Activated naive CD4-positive, alpha-beta T cell treated with anti-CD3 and anti-CD28 coated beads, Interleukin-2, amount 10 ng/mL, durations not matched to agents 7 days and 5 days (primary cell): ENCODE measurements at regions not wholly inside any gene's neighbourhood (a gene's known extent, or its start where the extent isn't known, plus 50 kb on each side); places are given as distances from the start of the nearest gene placed in this dataset.

Experiments used
- CTCF ChIA-PET: fragments of 350-600 bp; sonication (Branson Sonifier 250); formaldehyde crosslinking; loops from one replicate; lab custom pipeline; 2021; ENCODE audit warnings: antibody characterized with exemption; lab: Charles Lee
- DNase-seq: peaks from one replicate; pipeline ENCODE4 v3.0.0-alpha.2; 2020
- H3K27ac Mint-ChIP-seq: one replicate; pipeline ENCODE4 v1.8.0; 2021; ENCODE audit warnings: mild to moderate bottlenecking, moderate library complexity, mixed read lengths
- H3K27me3 Mint-ChIP-seq: one replicate; pipeline ENCODE4 v1.8.0; 2021; ENCODE audit warnings: mild to moderate bottlenecking, mixed read lengths
- H3K36me3 Mint-ChIP-seq: one replicate; pipeline ENCODE4 v1.8.0; 2021; ENCODE audit warnings: mixed read lengths
- H3K4me1 Mint-ChIP-seq: one replicate; pipeline ENCODE4 v1.8.0; 2021; ENCODE audit warnings: mixed read lengths
- H3K4me3 Mint-ChIP-seq: one replicate; pipeline ENCODE4 v1.8.0; 2021; ENCODE audit warnings: mild to moderate bottlenecking, moderate library complexity, mixed read lengths
- H3K9me3 Mint-ChIP-seq: one replicate; pipeline ENCODE4 v1.8.0; 2021; ENCODE audit warnings: mixed read lengths

DNA sequence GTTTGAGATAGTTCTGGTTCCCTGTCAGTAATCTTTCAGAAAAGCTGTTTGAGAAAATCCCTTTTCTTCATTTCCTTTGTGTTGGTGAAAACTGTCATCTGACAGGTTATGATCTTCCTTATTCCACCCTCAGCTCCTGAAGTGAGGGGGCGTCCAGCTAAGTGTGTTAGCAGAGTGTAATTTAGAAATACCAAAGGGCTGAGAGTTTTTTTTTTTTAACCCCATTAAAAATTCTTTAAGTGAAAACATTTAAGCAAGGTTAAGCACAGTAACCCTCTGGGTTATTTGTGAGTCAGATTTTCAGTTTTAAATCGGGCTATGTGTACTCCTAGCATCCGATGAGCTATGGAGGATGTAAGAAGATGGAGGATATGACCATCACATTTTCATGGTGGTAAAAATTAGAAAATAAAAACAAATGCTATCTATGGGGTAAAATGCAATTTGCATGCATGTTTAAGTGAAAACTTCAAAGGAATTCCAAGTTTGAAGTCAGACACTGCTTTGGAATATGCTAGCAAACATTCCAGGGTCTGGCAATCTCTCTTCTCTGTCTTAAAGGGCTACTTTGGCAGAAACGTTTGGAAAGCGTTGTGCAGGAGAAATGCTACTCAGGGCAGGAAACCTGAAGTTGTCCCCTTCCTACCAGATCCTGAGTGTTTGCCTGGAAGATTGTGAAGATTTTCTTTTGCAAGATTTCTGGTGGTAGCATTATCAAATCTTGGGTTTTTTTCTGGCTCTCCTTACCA, 197.0 kb upstream of the PRICKLE1 start:
- H3K9me3 Mint-ChIP-seq: no peaks in the 10 kb centered on the region
- no peaks in the 10 kb centered on the region for H3K27me3 Mint-ChIP-seq
- H3K27ac Mint-ChIP-seq: no peak overlapping the region
- no peak overlapping the region for H3K4me3 Mint-ChIP-seq
- no peaks in the 10 kb centered on the region for H3K36me3 Mint-ChIP-seq
- CTCF ChIA-PET: interaction anchor here (0.5 kb wide), 1 partner anchor 1827 kb away, joined by 4 read pairs; no protein-coding TSS in a partner anchor
- no peak for DNase-seq
- H3K4me1 Mint-ChIP-seq: no peaks in the 10 kb centered on the region

DNA sequence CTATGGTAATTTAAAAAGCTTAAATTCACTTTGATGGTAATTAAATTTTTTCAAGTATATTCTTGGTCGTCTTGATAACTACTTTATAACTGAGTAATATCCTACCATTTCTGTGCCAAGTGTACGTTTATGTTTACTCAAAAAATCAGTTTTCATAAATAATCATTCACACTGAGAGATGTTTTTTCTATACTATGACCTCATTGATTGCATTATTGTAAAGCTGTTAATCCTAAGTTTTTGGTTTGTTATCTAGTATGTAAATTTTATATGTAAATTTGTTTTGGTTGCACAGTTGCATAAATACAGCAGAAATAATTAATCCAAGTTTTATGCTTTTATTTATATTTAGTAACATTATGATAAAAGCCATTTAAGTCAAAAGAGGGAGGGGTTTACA, 196.4 kb upstream of the PRICKLE1 start:
- Mint-ChIP-seq H3K27me3 (no peaks in the 10 kb centered on the region), H3K4me3 (no peak overlapping the region), H3K36me3 (no peaks in the 10 kb centered on the region), H3K27ac (no peak overlapping the region), H3K9me3 (no peaks in the 10 kb centered on the region), H3K4me1 (no peaks in the 10 kb centered on the region)
- CTCF ChIA-PET: no interaction called here
- no peak for DNase-seq

DNA sequence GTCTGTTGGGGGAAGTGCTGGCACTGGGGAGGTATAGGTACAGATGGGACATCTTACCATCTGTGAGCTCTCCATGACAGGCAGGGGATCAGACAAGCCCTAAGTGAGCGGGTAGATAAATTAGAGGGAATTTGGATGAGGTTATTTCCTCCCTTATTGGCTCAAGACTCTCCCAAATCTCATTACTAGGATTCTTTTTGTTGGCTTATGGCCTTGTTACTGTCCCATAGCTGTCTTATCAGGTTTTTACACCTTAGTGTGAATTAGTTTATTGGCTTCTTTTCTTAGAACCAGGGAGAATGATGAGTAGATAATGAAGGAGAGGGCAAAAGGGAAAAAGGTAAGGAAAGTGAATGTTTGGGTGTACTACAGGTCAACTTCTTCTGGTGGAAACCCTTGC, 191.1 kb upstream of the PRICKLE1 start:
- H3K27ac Mint-ChIP-seq: no peak overlapping the region
- no peaks in the 10 kb centered on the region for H3K4me1 Mint-ChIP-seq
- H3K4me3 Mint-ChIP-seq: no peak overlapping the region
- no peaks in the 10 kb centered on the region for H3K27me3 Mint-ChIP-seq
- no peak for DNase-seq
- H3K36me3 Mint-ChIP-seq: no peaks in the 10 kb centered on the region
- H3K9me3 Mint-ChIP-seq: no peaks in the 10 kb centered on the region
- CTCF ChIA-PET: no interaction called here

DNA sequence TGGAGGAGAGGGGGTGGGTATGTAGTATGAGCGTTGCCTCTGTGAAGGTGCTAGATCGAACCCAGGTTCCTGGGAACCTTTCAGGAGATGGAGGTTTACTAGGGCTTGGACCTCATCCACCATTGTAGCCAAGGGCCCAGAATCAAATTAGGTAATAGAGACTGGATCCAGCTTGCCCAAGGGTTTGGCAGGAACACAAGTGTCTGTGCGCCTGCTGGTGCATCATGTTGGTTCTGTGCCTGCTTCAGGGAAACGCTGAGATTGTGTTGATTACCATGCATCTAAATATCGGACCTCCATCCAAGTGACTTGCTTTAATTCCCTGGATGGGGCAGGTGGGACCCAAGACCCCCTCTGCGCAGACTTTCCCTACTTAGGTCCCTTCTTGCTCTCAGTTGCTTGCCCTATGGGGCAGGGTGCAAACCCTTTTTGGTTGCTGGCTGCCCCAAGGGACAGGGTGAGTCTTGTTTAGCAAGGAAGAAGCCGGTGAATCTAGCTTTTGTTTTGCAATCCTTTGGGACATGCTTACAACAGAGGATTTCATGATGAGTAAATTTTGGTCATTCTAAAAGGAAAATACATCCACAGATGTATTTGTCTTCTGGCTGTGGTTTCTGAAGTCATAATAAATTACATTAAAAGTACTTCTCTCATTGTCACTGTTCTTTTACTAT, 189.8 kb upstream of the PRICKLE1 start:
- Mint-ChIP-seq H3K27ac (no peak overlapping the region), H3K4me3 (no peak overlapping the region), H3K9me3 (no peaks in the 10 kb centered on the region), H3K27me3 (no peaks in the 10 kb centered on the region), H3K36me3 (no peaks in the 10 kb centered on the region), H3K4me1 (no peaks in the 10 kb centered on the region)
- CTCF ChIA-PET: no interaction called here
- no peak for DNase-seq

DNA sequence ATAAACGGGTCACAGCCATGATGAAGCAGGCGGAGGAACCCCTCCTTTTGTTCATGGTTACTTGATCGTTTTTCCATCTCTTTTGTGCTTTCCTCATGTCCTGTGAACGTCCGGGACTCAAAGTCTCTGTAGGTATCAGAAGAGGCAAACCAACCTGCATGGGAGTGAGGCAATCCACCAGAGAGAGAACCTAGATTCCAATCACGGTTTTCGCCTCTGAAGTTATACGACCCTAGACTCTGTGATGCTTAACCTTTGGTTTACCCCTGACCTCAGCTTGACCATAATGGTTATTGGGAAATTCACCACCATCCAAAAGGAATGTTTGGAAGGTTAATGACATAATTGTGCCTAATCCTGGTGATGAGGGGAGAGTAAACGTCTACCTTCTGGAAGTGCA, 186.8 kb upstream of the PRICKLE1 start:
- no peak for DNase-seq
- H3K27ac Mint-ChIP-seq: no peak overlapping the region
- no peaks in the 10 kb centered on the region for H3K36me3 Mint-ChIP-seq
- CTCF ChIA-PET: no interaction called here
- no peaks in the 10 kb centered on the region for H3K9me3 Mint-ChIP-seq
- no peak overlapping the region for H3K4me3 Mint-ChIP-seq
- no peaks in the 10 kb centered on the region for H3K4me1 Mint-ChIP-seq
- H3K27me3 Mint-ChIP-seq: no peaks in the 10 kb centered on the region

DNA sequence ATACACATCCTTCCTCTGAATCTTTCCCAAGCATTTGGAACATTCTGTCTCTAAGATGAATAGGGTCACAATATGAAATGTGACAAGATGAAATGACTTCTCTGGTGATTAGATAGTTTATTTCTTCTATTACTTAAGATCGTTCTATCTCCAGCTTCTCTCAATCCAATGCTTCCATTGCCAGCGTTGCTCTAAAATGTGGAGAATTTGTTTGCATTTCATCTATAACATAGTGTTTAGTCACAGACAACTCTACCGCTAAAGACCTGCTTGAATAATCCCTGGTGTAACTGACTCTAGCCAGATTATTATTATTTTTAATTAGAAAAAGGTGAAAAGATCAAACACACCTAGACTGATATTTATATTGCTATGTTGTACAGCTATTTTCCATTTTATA, 184.7 kb upstream of the PRICKLE1 start:
- no peaks in the 10 kb centered on the region for H3K4me1 Mint-ChIP-seq
- H3K9me3 Mint-ChIP-seq: peaks cover 2% of the 10 kb centered on the region
- H3K4me3 Mint-ChIP-seq: no peak overlapping the region
- H3K36me3 Mint-ChIP-seq: no peaks in the 10 kb centered on the region
- no peak for DNase-seq
- CTCF ChIA-PET: no interaction called here
- no peak overlapping the region for H3K27ac Mint-ChIP-seq
- no peaks in the 10 kb centered on the region for H3K27me3 Mint-ChIP-seq

DNA sequence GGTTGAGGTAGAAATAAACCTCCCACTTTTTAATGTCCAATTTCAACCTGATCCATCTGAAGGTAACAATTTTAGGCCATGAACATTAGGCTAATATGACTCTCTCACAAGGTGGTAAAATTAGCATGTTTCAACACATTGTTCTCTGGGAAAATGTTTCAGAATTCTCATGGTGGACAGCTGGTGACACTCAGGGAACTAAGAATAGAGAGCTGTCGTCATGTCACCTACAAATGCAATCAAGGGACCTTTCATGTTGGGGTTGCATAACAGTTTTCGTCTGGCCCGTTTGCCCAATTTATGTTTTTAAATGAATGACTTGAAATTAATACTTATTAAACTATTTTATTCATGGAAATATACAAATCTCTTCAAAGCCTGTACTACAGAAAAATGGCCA, 180.7 kb upstream of the PRICKLE1 start:
- Mint-ChIP-seq H3K27me3 (no peaks in the 10 kb centered on the region), H3K36me3 (no peaks in the 10 kb centered on the region), H3K27ac (no peak overlapping the region), H3K4me1 (no peaks in the 10 kb centered on the region), H3K9me3 (peaks cover 2% of the 10 kb centered on the region), H3K4me3 (no peak overlapping the region)
- CTCF ChIA-PET: no interaction called here
- DNase-seq: no peak

DNA sequence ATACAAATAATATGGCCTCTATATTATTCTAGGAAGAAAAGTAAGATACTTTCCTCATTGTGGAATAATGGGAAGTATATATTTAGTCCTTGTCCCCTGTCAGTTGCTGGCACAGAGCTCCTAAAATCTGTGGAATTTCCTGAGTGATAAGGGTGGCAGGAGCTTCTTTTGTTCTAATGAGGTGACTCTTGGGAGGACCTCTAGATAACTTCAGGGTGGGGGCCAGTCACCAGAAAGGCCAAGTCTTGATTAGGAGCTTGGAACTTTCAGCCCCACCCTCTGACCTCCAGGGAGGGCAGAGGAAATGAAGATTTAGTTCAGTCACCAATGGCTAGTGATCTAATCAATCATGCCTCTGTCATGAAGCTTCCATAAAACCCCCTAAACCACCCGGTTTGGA, 179.9 kb upstream of the PRICKLE1 start:
- CTCF ChIA-PET: no interaction called here

DNA sequence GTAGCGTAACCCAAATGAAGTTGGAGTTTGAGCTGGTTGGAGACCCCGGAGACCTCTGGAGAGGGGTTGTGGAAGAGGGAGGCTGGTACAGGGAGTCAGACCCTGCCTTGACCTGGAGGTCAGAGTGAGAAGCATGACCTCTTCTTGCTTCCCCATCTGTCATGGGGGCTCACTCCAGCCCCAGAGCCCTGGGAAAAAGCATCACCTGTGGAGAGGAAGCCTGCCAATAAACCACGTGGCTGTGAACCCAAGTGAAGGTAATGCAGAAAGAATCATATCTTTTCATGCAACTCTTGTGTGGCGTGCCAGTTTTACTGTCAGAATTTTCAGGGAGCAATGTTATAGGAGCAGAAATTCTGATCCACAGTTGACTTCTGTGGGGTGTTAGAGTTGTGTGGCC, 178.5 kb upstream of the PRICKLE1 start:
- H3K4me3 Mint-ChIP-seq: no peak overlapping the region

More for the DNA sequence above, 179.9 kb upstream of the PRICKLE1 start:
- H3K4me3 Mint-ChIP-seq: no peak overlapping the region
- no peaks in the 10 kb centered on the region for H3K27me3 Mint-ChIP-seq
- H3K27ac Mint-ChIP-seq: no peak overlapping the region
- DNase-seq: no peak
- H3K4me1 Mint-ChIP-seq: no peaks in the 10 kb centered on the region
- no peaks in the 10 kb centered on the region for H3K36me3 Mint-ChIP-seq
- H3K9me3 Mint-ChIP-seq: peaks cover 2% of the 10 kb centered on the region

DNA sequence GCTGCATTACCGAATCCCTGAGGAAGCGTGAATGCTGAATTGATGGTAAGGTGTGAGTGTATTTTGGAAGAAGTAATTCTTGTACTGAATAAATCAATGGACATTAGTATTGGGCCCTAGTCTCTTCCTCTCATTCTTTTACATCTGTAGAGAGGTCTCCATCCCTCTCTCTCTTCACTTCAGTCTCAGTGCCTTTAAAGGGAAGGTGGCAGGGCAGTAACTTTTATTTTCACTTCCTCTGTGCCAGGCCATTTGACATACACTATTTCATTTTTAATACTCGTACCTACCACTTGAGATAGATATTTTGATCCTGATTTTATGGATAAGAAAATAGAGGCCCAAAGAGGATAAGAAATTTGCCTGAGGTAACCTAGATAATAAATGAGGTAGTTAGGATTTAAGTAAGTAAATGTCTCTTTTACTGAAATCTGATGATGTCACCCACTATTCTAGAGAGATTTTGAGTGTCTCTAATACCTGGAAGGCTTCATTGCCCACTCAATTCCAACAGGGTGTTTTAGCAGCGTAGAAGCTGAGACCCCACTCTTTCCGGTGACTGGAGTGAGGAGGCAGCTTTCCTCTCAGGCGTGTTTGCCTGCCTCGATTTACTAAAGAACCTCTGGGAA, 177.9 kb upstream of the PRICKLE1 start:
- CTCF ChIA-PET: no interaction called here

More for the DNA sequence above, 178.5 kb upstream of the PRICKLE1 start:
- Mint-ChIP-seq H3K27me3 (no peaks in the 10 kb centered on the region), H3K27ac (no peak overlapping the region), H3K4me1 (no peaks in the 10 kb centered on the region), H3K9me3 (peaks cover 2% of the 10 kb centered on the region), H3K36me3 (no peaks in the 10 kb centered on the region)
- CTCF ChIA-PET: no interaction called here
- no peak for DNase-seq

DNA sequence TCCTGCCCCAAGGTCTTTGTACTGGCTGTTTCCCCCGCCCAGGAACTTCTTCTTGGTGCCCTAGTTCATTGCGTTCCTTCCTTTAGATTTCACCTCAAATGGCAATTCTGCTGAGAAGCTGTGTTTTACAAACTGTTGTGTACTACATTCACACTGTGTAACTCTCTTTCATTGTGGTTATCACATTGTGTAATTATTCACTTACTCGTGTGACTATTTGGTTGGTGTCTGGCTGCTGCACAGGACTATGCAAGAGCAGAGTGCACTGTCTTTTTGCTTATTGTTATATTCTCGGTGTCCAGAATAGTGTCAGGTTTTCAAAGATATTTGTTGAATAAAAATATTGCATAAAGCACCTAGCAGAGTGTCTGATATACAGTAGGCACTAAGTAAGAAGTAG, 177.2 kb upstream of the PRICKLE1 start:
- peaks cover 2% of the 10 kb centered on the region for H3K9me3 Mint-ChIP-seq
- H3K4me1 Mint-ChIP-seq: no peaks in the 10 kb centered on the region
- H3K4me3 Mint-ChIP-seq: no peak overlapping the region
- CTCF ChIA-PET: no interaction called here
- H3K27me3 Mint-ChIP-seq: no peaks in the 10 kb centered on the region
- no peak overlapping the region for H3K27ac Mint-ChIP-seq
- DNase-seq: no peak
- no peaks in the 10 kb centered on the region for H3K36me3 Mint-ChIP-seq

More for the DNA sequence above, 177.9 kb upstream of the PRICKLE1 start:
- H3K36me3 Mint-ChIP-seq: no peaks in the 10 kb centered on the region
- no peaks in the 10 kb centered on the region for H3K27me3 Mint-ChIP-seq
- DNase-seq: no peak
- no peaks in the 10 kb centered on the region for H3K4me1 Mint-ChIP-seq
- no peak overlapping the region for H3K27ac Mint-ChIP-seq
- H3K4me3 Mint-ChIP-seq: no peak overlapping the region
- H3K9me3 Mint-ChIP-seq: peaks cover 2% of the 10 kb centered on the region

DNA sequence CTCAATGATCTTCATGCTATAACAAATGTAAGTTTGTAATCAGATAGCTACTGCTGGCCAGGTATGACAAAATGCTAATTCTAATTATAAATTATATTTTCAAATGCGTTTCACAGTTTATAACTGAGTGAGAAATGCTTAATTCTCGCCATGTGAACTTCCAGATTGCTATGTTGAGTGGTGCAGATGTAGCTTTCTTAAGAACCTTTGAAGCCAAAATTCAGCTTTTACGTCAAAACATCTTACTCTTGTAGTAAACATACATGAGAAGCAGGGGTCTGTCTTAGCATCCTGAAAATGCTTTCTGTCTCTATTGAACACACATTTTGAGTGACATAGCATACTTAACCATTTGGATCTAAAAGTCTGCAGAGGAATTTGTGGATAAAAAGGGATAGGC, 176.5 kb upstream of the PRICKLE1 start:
- Mint-ChIP-seq H3K27ac (no peak overlapping the region), H3K9me3 (peaks cover 1% of the 10 kb centered on the region), H3K4me3 (no peak overlapping the region), H3K27me3 (no peaks in the 10 kb centered on the region), H3K4me1 (no peaks in the 10 kb centered on the region), H3K36me3 (no peaks in the 10 kb centered on the region)
- CTCF ChIA-PET: no interaction called here
- DNase-seq: no peak

DNA sequence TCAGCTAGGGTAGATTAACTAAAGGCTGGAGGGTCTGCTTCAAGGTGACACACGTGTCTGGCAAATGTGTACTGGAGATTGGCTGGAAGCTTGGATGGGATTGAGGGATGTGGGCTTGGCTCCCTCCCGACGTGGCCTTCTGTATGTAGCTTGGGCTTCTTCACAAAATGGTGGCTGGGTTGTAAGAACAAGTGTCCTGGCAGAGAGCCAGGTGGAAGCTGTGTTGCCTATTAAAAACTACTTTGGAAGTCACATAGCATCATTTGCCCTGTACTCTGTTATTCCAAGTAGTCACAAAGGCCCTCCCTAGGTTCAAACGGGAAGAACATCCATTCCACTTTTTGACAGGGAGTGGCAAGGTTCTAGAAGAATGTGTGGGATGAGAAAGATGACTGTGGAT, 174.1 kb upstream of the PRICKLE1 start:
- no peak overlapping the region for H3K4me3 Mint-ChIP-seq
- no peaks in the 10 kb centered on the region for H3K36me3 Mint-ChIP-seq
- H3K9me3 Mint-ChIP-seq: no peaks in the 10 kb centered on the region
- DNase-seq: no peak
- H3K4me1 Mint-ChIP-seq: no peaks in the 10 kb centered on the region
- H3K27ac Mint-ChIP-seq: no peak overlapping the region
- CTCF ChIA-PET: no interaction called here
- no peaks in the 10 kb centered on the region for H3K27me3 Mint-ChIP-seq

DNA sequence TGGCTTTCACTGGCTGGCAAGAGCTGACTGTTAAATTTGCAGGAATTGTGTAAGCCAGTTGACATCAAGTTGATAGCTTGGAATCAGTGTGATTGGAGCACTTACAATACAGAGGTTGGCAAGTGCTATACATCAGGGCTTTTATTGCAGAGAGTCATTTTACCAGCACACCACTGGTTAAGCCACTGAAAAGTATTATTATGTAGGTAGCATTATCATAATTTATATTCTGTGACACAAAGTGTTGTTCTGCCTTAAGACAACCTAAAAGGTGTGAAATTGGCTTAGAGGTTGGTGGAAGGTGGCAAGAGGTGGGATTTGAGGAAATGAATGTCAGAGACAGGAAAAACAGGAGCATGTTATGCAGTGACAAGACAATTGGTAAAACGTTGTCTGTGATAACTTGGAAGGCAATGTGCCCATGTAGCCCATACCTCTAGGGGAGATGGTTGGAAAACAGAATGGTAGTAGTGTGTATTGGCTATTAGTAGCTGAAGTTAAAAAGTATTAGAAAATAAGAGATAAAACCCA, 172.9 kb upstream of the PRICKLE1 start:
- Mint-ChIP-seq H3K9me3 (no peaks in the 10 kb centered on the region), H3K27ac (no peak overlapping the region), H3K4me3 (no peak overlapping the region), H3K4me1 (no peaks in the 10 kb centered on the region), H3K27me3 (no peaks in the 10 kb centered on the region), H3K36me3 (no peaks in the 10 kb centered on the region)
- no peak for DNase-seq
- CTCF ChIA-PET: no interaction called here
